PC-3 (cell line): ENCODE measurements at regions not wholly inside any gene's neighbourhood (a gene's known extent, or its start where the extent isn't known, plus 50 kb on each side); places are given as distances from the start of the nearest gene placed in this dataset.

Experiments used
- CTCF ChIP-seq: fragments of 300-600 bp; sonication (generic); conservative IDR thresholded peaks from 2 replicates; pipeline ENCODE4 v1.5.1; 2017; ENCODE audit warnings: antibody characterized with exemption, low read depth, mild to moderate bottlenecking, low read length
- EZH2 ChIP-seq: fragments of 300-600 bp; sonication (generic); IDR thresholded peaks from one replicate; pipeline ENCODE4 v1.6.1; 2017; ENCODE audit warnings: antibody characterized with exemption, mild to moderate bottlenecking, low read length; ENCODE audit not compliant: unreplicated experiment
- EZH2phosphoT487 ChIP-seq: fragments of 300-600 bp; sonication (generic); IDR thresholded peaks from 2 replicates; pipeline ENCODE4 v1.6.1; 2018; ENCODE audit warnings: mild to moderate bottlenecking, antibody characterized with exemption, low read length, borderline replicate concordance

- TF ChIP-seq CTCF (0 out of 2 replicates have a peak, but pooled peaks have one; percentile 12), EZH2 (no peak), EZH2phosphoT487 (no peak)
Measured at GRCh38 chr14:58846682-58847465, 209.1 kb downstream of the DACT1 start.
